Mucosa of descending colon (tissue), 3 donors: ENCODE measurements at regions not wholly inside any gene's neighbourhood (a gene's known extent, or its start where the extent isn't known, plus 50 kb on each side); places are given as distances from the start of the nearest gene placed in this dataset.

Experiments used
- ATAC-seq: fragments of 200-7000 bp; cut with Tn5 transposase; one replicate; pipeline ENCODE4 v1.9.1; 2020; ENCODE audit warnings: mild to moderate bottlenecking, moderate library complexity
- DNase-seq, 3 donors: peaks; one replicate each; pipeline ENCODE4 v3.0.0-alpha.2; 2020
- H3K36me3 ChIP-seq: fragments of 200-600 bp; one replicate; pipeline ENCODE4 v1.8.0; 2021; ENCODE audit warnings: low read depth, mild to moderate bottlenecking
- H3K4me1 ChIP-seq: fragments of 200-600 bp; one replicate; pipeline ENCODE4 v1.8.0; 2021; ENCODE audit warnings: low read depth, mild to moderate bottlenecking
- H3K4me3 ChIP-seq: fragments of 200-600 bp; one replicate; pipeline ENCODE4 v1.8.0; 2021; ENCODE audit warnings: mild to moderate bottlenecking
- H3K9me3 ChIP-seq: fragments of 200-600 bp; one replicate; pipeline ENCODE4 v1.8.0; 2021; ENCODE audit warnings: mild to moderate bottlenecking
- CTCF ChIP-seq: fragments of 200-600 bp; IDR thresholded peaks from one replicate; pipeline ENCODE4 v1.8.0; 2022; ENCODE audit warnings: antibody characterized with exemption, mild to moderate bottlenecking
- intact Hi-C, 2 donors: fragments of 100-400 bp; cut with DNase I in 1 of 2; cut with micrococcal nuclease in 1 of 2; formaldehyde crosslinking; loops; one replicate each; pipeline versions ENCODE4 v1.11.0 to v1.11.1; 2022; cut with DNase I, micrococcal nuclease
- donor health status: DM: no; HTN: no; CAD: no; lungs with moderate emphysema.
- donor health status: DM: no; HTN: no; CAD: no.
- donor health status: DM: no; HTN: yes; CAD: no.

GRCh38 chr1:60859111-60859510 lies 223.2 kb upstream of the NFIA start:
- no peaks in the 10 kb centered on the region for H3K36me3 ChIP-seq
- H3K4me3 ChIP-seq, result no peak overlapping the region
- H3K4me1 ChIP-seq, result no peaks in the 10 kb centered on the region
- intact Hi-C loops, result no loop called here
- H3K9me3 ChIP-seq, result no peaks in the 10 kb centered on the region
- ATAC-seq (no peak), DNase-seq (no peak)
- TF ChIP-seq CTCF, result no peak

- Histone ChIP-seq H3K4me3 (no peak overlapping the region), H3K9me3 (no peaks in the 10 kb centered on the region), H3K4me1 (no peaks in the 10 kb centered on the region), H3K36me3 (no peaks in the 10 kb centered on the region)
- DNase-seq (no peak), ATAC-seq (no peak)
- no peak for TF ChIP-seq CTCF
- intact Hi-C loops, result no loop called here
Observed at GRCh38 chr1:60857851-60858250, 224.5 kb upstream of the NFIA start.

GRCh38 chr1:60850084-60850483 lies 232.3 kb upstream of the NFIA start:
- ATAC-seq, result no peak
- no peaks in the 10 kb centered on the region for H3K36me3 ChIP-seq
- DNase-seq, result no peak
- no peaks in the 10 kb centered on the region for H3K9me3 ChIP-seq
- TF ChIP-seq CTCF, result no peak
- intact Hi-C loops, result no loop called here
- no peak overlapping the region for H3K4me3 ChIP-seq
- no peaks in the 10 kb centered on the region for H3K4me1 ChIP-seq

- ATAC-seq, result no peak
- no peaks in the 10 kb centered on the region for H3K9me3 ChIP-seq
- intact Hi-C loops, result loop anchor here in 1 of 2 donors (5.0 kb wide), 1 partner anchor 188 kb away; no protein-coding TSS in a partner anchor
- no peaks in the 10 kb centered on the region for H3K4me1 ChIP-seq
- no peak for DNase-seq
- TF ChIP-seq CTCF, result no peak
- H3K36me3 ChIP-seq, result no peaks in the 10 kb centered on the region
- no peak overlapping the region for H3K4me3 ChIP-seq
Observed at GRCh38 chr1:60849401-60849800, 233.0 kb upstream of the NFIA start.

- no peak for TF ChIP-seq CTCF
- H3K9me3 ChIP-seq, result no peaks in the 10 kb centered on the region
- ATAC-seq, result peak; percentile 38
- intact Hi-C loops, result loop anchor here in 1 of 2 donors (5.0 kb wide), 1 partner anchor 189 kb away; no protein-coding TSS in a partner anchor
- H3K4me1 ChIP-seq, result no peaks in the 10 kb centered on the region
- H3K4me3 ChIP-seq, result no peak overlapping the region
- no peak for DNase-seq
- no peaks in the 10 kb centered on the region for H3K36me3 ChIP-seq
Observed at GRCh38 chr1:60848583-60849188, 233.7 kb upstream of the NFIA start.
